Adrenal gland (tissue), 9 donors: ENCODE measurements at regions not wholly inside any gene's neighbourhood (a gene's known extent, or its start where the extent isn't known, plus 50 kb on each side); places are given as distances from the start of the nearest gene placed in this dataset.

Experiments used
- DNase-seq, 7 donors: peaks; one replicate each; pipeline ENCODE4 v3.0.0-alpha.2; 2019 to 2020
- H3K27ac ChIP-seq, 5 donors: fragments of 200-600 bp; sonication (generic) in 4 of 5; 1 replicate in 3 of 5; 2 replicates in 2 of 5; pipeline versions ENCODE4 v1.5.1 to v1.8.0; 2016 to 2020; ENCODE audit warnings: mild to moderate bottlenecking in 1 of 5
- H3K27me3 ChIP-seq: fragments of 200-600 bp; 2 replicates; pipeline ENCODE4 v1.8.0; 2021
- H3K36me3 ChIP-seq, 2 donors: fragments of 200-600 bp; replicated peaks in 1 of 2; 1 replicate in 1 of 2; 2 replicates in 1 of 2; pipeline versions ENCODE4 v1.5.1 to v1.8.0; 2018 to 2022
- H3K4me1 ChIP-seq, 2 donors: fragments of 200-600 bp; replicated peaks in 1 of 2; 1 replicate in 1 of 2; 2 replicates in 1 of 2; pipeline versions ENCODE4 v1.5.1 to v1.8.0; 2018 to 2021
- H3K4me3 ChIP-seq, 4 donors: fragments of 200-600 bp; sonication (generic) in 3 of 4; one replicate each; pipeline ENCODE4 v1.5.1; 2016 to 2018
- H3K9me3 ChIP-seq, 3 donors: fragments of 200-600 bp; sonication (generic) in 1 of 3; replicated peaks in 1 of 3; 1 replicate in 2 of 3; 2 replicates in 1 of 3; pipeline versions ENCODE4 v1.5.1 to v1.8.0; 2016 to 2021
- CTCF ChIP-seq, 6 experiments: fragments of 450-650 bp in 4 of 6; fragments of 200-600 bp in 2 of 6; sonication (generic) in 1 of 6; IDR thresholded peaks; 1 replicate in 5 of 6; 2 replicates in 1 of 6; pipeline versions ENCODE4 v1.5.1 to v1.8.0; 2016 to 2021; ENCODE audit warnings: antibody characterized with exemption in 6 of 6, mild to moderate bottlenecking in 2 of 6, moderate library complexity in 1 of 6
- POLR2A ChIP-seq, 2 donors: fragments of 450-650 bp; IDR thresholded peaks; one replicate each; pipeline ENCODE4 v1.6.1; 2017; ENCODE audit warnings: antibody characterized with exemption in 2 of 2, mild to moderate bottlenecking in 2 of 2, moderate library complexity in 1 of 2
- WGBS, 4 donors: extraction: QIAGEN DNeasy Blood & Tissue Kit in 2 of 4; methylation state at CpG; one replicate each; pipeline versions ENCODE4 v1.1.5 to v1.1.7; 2013 to 2017; 5-methylcytosine and 5-hydroxymethylcytosine counted together
- intact Hi-C, 2 donors: fragments of 100-400 bp; cut with DNase I; formaldehyde crosslinking; loops; one replicate each; pipeline versions ENCODE4 v1.14.1 to v1.15.0; 2022 to 2023
- donor health status: healthy with polysubstance abuse.
- donor health status: Bipolar disorder and iron deficiency.
- donor health status: DM: yes; HTN: yes; CAD: no.
- donor health status: DM: no; HTN: no; CAD: no.
- donor health status: DM: no; HTN: no; CAD: no.

GRCh38 chr16:50466170-50466569 lies 82.0 kb upstream of the NKD1 start:
- Histone ChIP-seq H3K4me3 (no peak overlapping the region), H3K27ac (no peak overlapping the region), H3K9me3 (no peaks in the 10 kb centered on the region), H3K36me3 (no peaks in the 10 kb centered on the region), H3K27me3 (peaks cover 21% of the 10 kb centered on the region), H3K4me1 (peaks cover 0 to 11% of the 10 kb centered on the region in 2 donors)
- intact Hi-C loops = no loop called here
- DNase-seq = no peak
- no peak for TF ChIP-seq POLR2A (IDR thresholded peaks at IDR 0.05)
- TF ChIP-seq CTCF (IDR thresholded peaks at IDR 0.05) = no peak
- WGBS, 4 donors = 85 to 100% (median 89%) methylated on average over 1 to 2 of the region's 2 CpGs

GRCh38 chr16:50464325-50465290 lies 83.6 kb upstream of the NKD1 start:
- peaks cover 21% of the 10 kb centered on the region for H3K27me3 ChIP-seq
- no peak for DNase-seq
- peaks cover 0 to 11% of the 10 kb centered on the region in 2 donors for H3K4me1 ChIP-seq
- TF ChIP-seq POLR2A (IDR thresholded peaks at IDR 0.05) = no peak
- TF ChIP-seq CTCF (IDR thresholded peaks at IDR 0.05) = no peak
- H3K4me3 ChIP-seq = no peak overlapping the region
- no peak overlapping the region for H3K27ac ChIP-seq
- no peaks in the 10 kb centered on the region for H3K36me3 ChIP-seq
- intact Hi-C loops = no loop called here
- no peaks in the 10 kb centered on the region for H3K9me3 ChIP-seq
- 87 to 91% (median 89%) methylated on average over 7 to 16 of the region's 16 CpGs for WGBS, 4 donors

DNA sequence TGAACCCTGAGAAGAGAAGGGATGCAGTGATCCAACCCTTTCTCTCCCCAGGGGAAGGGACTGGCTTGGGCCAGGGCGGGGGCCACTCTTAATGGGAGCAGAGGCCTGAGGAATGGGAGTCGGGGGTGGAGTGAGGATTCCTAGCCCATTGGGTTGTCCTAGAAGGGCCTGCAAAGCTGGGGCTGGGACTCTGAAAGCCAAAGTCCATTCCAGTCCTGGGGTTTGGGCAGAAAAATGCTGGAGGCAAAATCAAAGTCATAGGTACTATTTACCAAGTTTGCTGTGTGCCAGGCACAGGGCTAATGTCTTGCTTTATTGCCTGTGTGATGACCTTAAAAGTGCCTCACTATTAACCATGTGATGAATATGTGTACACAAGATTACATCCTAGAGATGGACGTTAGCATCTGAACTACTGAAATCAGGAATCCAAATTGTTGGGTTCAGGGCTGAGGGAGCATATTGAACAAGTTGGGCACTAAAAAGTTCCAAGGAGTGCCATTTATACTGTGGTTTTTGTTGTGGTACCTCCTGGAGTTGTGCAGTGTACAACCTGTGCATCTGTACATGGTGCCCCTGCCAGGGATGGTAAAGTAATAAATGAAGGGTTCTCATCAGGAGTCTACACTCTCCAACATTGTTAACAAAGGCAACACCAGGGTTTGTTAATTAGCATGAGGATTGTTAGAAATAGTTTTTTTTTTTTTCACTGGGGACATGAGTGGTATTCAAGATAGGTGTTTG lies 84.4 kb upstream of the NKD1 start:
- intact Hi-C loops = no loop called here
- DNase-seq = no peak

More for the DNA sequence above, 84.4 kb upstream of the NKD1 start:
- TF ChIP-seq CTCF (IDR thresholded peaks at IDR 0.05) = no peak
- no peak for TF ChIP-seq POLR2A (IDR thresholded peaks at IDR 0.05)
- H3K4me3 ChIP-seq = no peak overlapping the region
- no peaks in the 10 kb centered on the region for H3K9me3 ChIP-seq
- no peaks in the 10 kb centered on the region for H3K36me3 ChIP-seq
- H3K27me3 ChIP-seq = peaks cover 15% of the 10 kb centered on the region
- 67 to 81% (median 77%) methylated on average over 3 of the region's 3 CpGs for WGBS, 4 donors
- no peak overlapping the region for H3K27ac ChIP-seq
- H3K4me1 ChIP-seq = peaks cover 0 to 11% of the 10 kb centered on the region in 2 donors
